Liver (tissue), 3 donors: ENCODE measurements at regions not wholly inside any gene's neighbourhood (a gene's known extent, or its start where the extent isn't known, plus 50 kb on each side); places are given as distances from the start of the nearest gene placed in this dataset.

ENCODE experiments used
- ATF3 ChIP-seq: IDR thresholded peaks from 2 replicates; pipeline ENCODE4 v1.6.1; 2016; ENCODE audit warnings: antibody characterized with exemption
- CTCF ChIP-seq: fragments of 150-350 bp; IDR thresholded peaks from 2 replicates; pipeline ENCODE4 v1.5.1; 2017; ENCODE audit warnings: improper control_type of control experiment, low read depth, low read length; ENCODE audit not compliant: missing input control
- HNF4G ChIP-seq: IDR thresholded peaks from 2 replicates; pipeline ENCODE4 v1.6.1; 2016; ENCODE audit warnings: antibody characterized with exemption
- SP1 ChIP-seq: IDR thresholded peaks from 2 replicates; pipeline ENCODE4 v1.6.1; 2018; ENCODE audit warnings: antibody characterized with exemption, mild to moderate bottlenecking
- TAF1 ChIP-seq: conservative IDR thresholded peaks from 2 replicates; pipeline ENCODE4 v1.6.1; 2016; ENCODE audit warnings: antibody characterized with exemption, mild to moderate bottlenecking
- donor health status: healthy.
- donor health status: healthy.

GRCh38 chr7:17405786-17406185 lies 107.3 kb downstream of the AHR start:
- TF ChIP-seq CTCF (no peak), TAF1 (no peak), HNF4G (no peak), ATF3 (no peak), SP1 (peak; percentile 29)
